ENCODE measurements at regions not wholly inside any gene's neighbourhood (a gene's known extent, or its start where the extent isn't known, plus 50 kb on each side); places are given as distances from the start of the nearest gene placed in this dataset.
"Not testable (repeated sequence)": the region's sequence is repeated elsewhere in the genome, so short reads cannot be mapped to it uniquely, and the experiment has no call there.

GRCh38 chr6:163888030-163888819 is 473.7 kb downstream of the QKI start:
- DNase-seq = no peak

GRCh38 chr6:163886428-163886827 is 471.9 kb downstream of the QKI start:
- no peak for DNase-seq

DNA sequence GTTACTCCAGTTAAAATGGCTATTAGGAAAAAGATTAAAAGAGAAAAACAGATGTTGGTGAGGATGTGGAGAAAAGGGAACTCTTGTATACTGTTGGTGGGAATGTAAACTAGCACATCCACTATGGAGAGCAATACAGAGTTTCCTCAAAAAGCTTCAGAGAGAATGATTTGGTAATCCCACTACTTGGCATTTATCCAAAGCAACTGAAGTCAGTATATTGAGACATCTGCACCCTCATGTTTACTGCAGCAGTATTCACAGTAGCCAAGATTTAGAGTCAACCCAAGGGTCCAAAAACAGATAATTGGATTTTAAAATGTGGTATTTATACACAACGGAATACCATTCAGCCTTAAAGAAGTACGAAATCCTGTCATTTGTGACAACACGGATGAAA is 469.5 kb downstream of the QKI start:
- DNase-seq = no peak

DNA sequence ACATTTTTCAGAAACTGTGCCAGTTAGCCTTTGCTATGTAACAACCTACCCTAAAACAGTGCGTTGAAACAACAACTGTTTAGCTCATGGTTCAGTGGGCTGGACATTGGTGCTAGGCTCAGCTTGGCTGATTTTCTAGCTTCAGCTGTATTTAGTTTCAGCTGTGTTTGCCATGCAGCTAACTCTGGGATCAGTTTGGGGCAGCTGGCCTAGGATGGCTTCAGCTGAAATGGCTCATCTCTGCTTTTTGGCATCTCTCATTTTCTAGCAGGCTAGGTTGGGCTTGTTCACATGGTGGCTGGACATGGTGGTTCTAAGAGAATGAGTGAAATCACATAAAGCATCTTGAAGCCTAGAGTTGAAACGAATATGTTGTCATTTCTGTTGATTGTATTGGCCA is 464.2 kb downstream of the QKI start:
- DNase-seq = no peak

DNA sequence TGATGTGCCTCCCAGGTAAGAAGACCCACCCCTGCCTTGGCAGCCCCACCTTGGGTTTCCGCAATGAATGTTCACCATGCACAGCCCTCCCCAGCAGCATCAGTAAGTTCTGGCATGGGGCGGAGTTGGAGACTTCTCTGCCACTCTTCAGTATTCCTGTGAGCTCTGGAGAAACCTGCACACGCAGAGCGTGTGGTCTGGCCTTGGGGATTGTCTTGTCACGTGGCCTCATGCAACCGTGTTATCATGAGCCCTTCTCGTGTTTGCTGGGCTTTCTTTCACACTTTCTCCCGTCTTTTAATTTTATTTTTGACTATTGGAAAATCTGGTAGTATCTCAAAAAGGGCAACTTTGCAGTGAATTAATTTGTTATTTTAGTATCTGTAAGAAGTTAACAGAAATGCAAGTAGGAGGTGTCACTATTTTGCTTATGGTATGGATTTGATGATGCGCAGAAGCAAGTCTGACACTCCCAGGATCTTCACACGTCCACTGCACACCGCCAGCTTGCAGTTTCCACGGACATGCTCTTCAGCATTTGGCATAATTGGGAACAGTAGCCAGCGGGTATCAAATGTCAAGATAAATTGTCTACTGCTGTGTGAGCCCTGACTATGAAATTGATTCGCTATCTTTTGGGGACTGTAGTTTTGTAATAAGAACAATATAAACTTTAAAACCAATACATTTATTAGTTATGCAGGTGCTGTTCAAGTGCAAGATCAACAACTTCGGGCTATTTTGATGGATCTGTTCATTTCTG is 463.5 kb downstream of the QKI start:
- DNase-seq = no peak

DNA sequence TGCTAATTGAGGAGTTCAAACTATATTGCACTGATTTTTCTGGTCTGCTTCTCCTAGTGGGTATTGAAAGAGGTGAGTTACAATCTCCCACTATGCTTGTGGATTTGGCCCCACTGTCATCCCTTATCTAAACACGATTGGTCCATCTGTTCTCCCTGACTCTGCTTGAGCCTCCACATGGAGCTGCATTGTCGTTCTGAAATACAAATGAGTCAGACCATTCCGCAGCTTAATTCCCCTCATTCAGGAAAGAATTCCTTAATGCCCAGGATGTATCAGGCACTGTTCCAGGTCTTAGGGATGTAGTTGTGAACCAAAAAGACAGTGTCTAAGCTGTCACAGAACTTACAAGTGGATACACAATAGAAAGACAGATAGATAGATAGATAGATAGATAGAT is 461.9 kb downstream of the QKI start:
- no peak for DNase-seq

DNA sequence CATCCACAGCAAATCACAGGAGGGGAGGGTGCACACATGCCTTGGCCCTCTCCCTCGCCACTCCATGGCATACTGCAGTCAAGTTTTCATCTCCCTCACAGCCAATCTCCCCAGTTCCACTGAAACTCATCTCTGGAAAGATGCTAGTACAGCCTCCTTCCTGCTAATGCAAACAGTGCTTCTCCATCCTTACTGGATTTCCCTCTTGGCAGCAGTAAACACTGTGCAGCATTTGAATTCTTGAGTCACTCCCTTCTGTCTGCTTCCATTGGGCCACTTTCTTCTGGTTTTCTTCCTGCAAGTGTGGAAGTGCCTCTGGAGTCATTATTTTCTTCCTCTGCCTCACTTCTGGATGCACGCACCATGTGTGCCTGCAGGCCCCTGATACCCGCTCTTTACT is 460.3 kb downstream of the QKI start:
- DNase-seq = no peak

- no peak for DNase-seq
Observed at GRCh38 chr6:163872335-163872734, 457.8 kb downstream of the QKI start.

- no peak for DNase-seq
Observed at GRCh38 chr6:163871616-163872015, 457.1 kb downstream of the QKI start.

GRCh38 chr6:163867518-163868292 is 453.2 kb downstream of the QKI start:
- no peak for DNase-seq

DNA sequence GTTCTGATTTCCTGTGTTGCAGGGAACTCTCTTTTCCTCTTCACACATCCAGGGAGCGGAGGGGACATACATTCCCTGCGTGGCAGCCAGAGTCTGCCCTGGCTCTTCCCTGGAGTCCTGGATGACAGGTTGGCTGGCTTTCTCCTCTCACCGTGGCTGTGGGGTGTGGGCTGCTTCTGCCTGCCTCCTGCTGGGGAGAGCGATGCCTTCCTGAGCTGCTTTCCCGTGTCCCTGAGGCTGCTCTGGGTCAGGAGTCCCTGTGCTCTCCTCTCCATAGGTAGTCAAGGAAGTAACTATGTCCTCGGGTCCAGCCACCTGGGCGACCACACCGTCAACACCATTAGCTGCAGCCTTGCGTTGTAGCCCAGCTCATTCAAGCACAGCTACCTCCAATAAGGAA is 451.7 kb downstream of the QKI start:
- no peak for DNase-seq

DNA sequence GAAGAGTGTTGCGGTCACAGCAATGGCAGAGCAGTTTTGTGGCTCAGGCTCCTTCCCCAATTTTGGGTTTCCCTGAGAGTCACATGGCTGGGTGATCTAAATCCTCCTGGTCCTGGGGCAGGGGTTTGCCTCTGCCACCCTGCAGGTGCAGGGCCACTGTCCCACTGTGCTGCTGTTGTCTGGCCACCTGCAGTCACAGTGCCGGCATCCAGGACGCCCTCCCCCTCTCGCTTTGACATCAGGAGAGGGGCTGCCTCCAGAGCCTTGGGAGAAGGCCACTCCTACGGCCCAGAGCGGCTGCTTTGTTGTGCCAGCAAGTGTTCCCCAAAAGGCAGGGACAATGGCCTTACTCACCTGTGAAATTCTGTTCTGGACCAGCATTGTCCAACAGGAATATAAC is 449.0 kb downstream of the QKI start:
- DNase-seq = no peak

DNA sequence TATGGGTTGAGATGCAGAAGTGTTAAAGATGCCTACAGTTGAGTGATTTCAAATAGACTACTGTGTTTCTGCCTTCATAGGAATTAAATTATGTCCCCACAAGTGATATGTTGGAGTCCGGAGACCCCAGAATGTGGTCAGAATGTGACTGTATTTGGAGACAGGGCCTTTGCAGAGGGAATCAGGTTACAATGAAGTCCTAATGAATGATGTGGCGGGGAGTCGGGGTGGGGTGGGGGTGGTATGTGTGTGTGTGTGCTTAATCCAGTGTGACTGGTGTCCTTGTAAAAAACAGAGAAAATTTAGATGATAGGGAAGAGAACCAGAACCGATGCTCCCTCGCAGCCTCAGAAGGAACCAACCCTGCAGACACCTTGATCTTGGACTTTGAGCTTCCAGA is 448.2 kb downstream of the QKI start:
- no peak for DNase-seq

DNA sequence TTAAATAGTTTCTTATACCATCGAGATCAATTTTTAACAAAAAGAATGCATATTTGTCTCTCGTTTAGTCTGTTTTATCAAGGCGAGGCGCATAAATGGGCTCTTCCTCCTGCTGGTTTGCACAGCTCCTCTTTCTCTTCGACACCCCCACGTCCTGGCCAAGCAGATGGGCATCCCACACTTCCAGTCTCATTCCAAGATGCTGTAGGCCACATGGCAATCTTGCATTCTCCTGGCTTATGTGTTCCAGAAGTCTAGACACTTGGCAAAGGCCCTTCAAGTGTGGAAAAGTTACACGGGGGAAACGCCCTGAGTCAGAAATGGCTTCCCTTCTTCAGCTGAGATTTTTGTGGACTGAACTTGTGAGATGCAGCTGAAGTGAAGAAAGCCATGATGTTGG is 447.1 kb downstream of the QKI start:
- DNase-seq = no peak

GRCh38 chr6:163860287-163861081 is 446.0 kb downstream of the QKI start:
- DNase-seq = no peak

GRCh38 chr6:163858870-163859269 is 444.4 kb downstream of the QKI start:
- DNase-seq = not testable (repeated sequence)

- DNase-seq = no peak
Observed at GRCh38 chr6:163857421-163857820, 442.9 kb downstream of the QKI start.

GRCh38 chr6:163850874-163851273 is 436.4 kb downstream of the QKI start:
- no peak for DNase-seq

- no peak for DNase-seq
Observed at GRCh38 chr6:163844761-163845160, 430.2 kb downstream of the QKI start.

DNA sequence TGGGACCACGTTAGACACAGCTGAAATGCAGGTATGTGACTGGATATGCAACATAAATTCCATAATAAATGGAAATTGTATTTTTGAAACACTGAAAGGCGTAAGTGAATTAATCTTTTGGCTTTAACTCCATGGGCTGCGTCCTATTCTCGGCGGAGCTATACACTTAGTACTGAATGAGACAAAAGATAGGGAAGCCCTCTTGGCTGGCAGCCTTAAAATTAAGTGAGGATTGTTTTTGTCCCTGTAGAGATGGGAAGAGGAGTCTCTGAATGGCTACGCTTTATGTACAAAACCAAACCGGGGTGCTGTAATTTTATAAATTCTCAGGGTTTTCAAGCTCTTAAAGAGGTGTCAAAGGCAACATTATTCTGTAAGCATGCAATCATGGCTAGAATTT is 429.8 kb downstream of the QKI start:
- no peak for DNase-seq

DNA sequence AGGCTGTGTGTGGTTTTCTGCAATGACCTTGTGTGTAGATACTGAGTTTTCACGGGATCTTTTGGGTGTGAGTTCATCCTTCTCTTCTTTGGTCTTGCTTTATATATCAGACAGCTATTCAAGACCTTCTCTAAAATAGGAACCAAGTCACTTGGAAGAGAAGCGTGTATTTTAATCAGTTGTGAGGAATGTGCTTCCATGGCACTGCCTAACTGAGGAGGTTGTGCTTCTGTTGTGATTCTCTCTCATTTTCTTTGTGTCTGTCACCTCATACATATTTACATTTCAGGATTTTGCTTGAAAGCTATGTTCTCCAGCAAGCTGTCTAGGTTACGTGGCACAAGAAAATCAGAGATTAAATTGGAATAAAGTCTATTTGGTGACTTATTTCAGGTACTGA is 428.7 kb downstream of the QKI start:
- DNase-seq = no peak

DNA sequence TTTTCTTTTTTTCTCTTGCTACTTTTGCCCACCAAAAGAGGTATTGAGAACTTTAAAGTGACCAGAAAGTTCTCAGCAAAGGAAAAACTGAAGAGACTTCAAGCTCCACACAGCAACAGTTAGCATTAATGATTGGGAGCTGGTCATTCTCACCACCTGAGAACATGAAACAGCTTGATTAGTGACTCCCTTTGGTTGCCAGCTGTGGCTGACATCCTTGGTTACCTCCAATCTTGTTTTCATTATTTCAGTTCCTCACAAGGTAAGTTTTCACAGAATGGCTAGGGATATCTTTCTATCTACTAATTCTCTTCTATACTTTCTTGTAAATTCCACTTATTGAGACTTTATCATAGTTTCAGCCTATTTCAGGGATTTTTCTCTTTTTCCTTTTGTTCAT is 427.9 kb downstream of the QKI start:
- no peak for DNase-seq

GRCh38 chr6:163841733-163842132 is 427.2 kb downstream of the QKI start:
- no peak for DNase-seq

Data from DMS 273 treated with DMSO at 0.1 percent for 48 hours (cell line).